ENCODE measurements at regions not wholly inside any gene's neighbourhood (a gene's known extent, or its start where the extent isn't known, plus 50 kb on each side); places are given as distances from the start of the nearest gene placed in this dataset.

- Histone ChIP-seq H3K27ac (replicated peaks) (no peak overlapping the region), H3K9me3 (replicated peaks) (no peaks in the 10 kb centered on the region), H3K4me3 (no peak overlapping the region), H3K27me3 (ENCODE audit: low read depth) (no peaks in the 10 kb centered on the region), H3K4me1 (peaks cover 4% of the 10 kb centered on the region), H3K36me3 (no peaks in the 10 kb centered on the region)
- DNase-seq: no peak
- no peak for TF ChIP-seq CTCF (IDR thresholded peaks at IDR 0.05; ENCODE audit: borderline replicate concordance)
- intact Hi-C loops (cut with micrococcal nuclease): no loop called here
These were observed 54.2 kb upstream of the PAM start for GRCh38 chr5:102700916-102701315.

GRCh38 chr5:102701748-102702147, 53.4 kb upstream of the PAM start:
- intact Hi-C loops (cut with micrococcal nuclease): no loop called here
- Histone ChIP-seq H3K9me3 (replicated peaks) (no peaks in the 10 kb centered on the region), H3K4me1 (peaks cover 4% of the 10 kb centered on the region)

More at GRCh38 chr5:102701748-102702147, 53.4 kb upstream of the PAM start:
- H3K27ac ChIP-seq (replicated peaks): no peak overlapping the region
- no peak overlapping the region for H3K4me3 ChIP-seq
- no peak for DNase-seq
- no peaks in the 10 kb centered on the region for H3K27me3 ChIP-seq (ENCODE audit: low read depth)
- TF ChIP-seq CTCF (IDR thresholded peaks at IDR 0.05; ENCODE audit: borderline replicate concordance): no peak
- no peaks in the 10 kb centered on the region for H3K36me3 ChIP-seq
